ENCODE measurements at regions not wholly inside any gene's neighbourhood (a gene's known extent, or its start where the extent isn't known, plus 50 kb on each side); places are given as distances from the start of the nearest gene placed in this dataset.

DNA sequence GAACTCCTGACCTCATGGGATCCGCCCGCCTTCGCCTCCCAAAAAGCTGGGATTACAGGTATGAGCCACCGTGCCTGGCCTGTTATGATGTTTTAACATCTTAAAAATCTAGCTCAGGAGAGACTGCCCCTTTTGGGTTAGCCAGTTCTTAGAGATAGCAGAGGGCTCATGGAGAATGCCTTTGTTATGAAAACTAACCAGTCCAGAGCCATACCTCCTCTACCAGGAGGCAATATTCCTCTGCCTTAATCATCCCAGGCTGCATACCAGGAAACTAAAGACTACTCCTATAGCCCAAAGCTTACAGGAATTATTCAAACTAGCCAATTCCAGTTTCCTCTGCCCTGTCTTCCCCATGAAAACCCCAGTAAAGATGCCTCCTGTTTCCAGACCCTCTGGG lies 96.0 kb upstream of the MDM1 start:
- H3K36me3 ChIP-seq (ENCODE audit: insufficient read depth, low read length): no peaks in the 10 kb centered on the region
- H3K27me3 ChIP-seq (ENCODE audit: control insufficient read depth, insufficient read depth, low read length): no peaks in the 10 kb centered on the region
- no peak overlapping the region for H3K4me3 ChIP-seq (ENCODE audit: low read length)
- H3K9me3 ChIP-seq (replicated peaks; ENCODE audit: low read length): no peaks in the 10 kb centered on the region
- no peak overlapping the region for H3K4me2 ChIP-seq (ENCODE audit: low read length)
- H3K4me1 ChIP-seq (ENCODE audit: control insufficient read depth, insufficient read depth, low read length): peaks cover 15% of the 10 kb centered on the region
- H3K9ac ChIP-seq (ENCODE audit: low read depth, low read length): no peak overlapping the region

DNA sequence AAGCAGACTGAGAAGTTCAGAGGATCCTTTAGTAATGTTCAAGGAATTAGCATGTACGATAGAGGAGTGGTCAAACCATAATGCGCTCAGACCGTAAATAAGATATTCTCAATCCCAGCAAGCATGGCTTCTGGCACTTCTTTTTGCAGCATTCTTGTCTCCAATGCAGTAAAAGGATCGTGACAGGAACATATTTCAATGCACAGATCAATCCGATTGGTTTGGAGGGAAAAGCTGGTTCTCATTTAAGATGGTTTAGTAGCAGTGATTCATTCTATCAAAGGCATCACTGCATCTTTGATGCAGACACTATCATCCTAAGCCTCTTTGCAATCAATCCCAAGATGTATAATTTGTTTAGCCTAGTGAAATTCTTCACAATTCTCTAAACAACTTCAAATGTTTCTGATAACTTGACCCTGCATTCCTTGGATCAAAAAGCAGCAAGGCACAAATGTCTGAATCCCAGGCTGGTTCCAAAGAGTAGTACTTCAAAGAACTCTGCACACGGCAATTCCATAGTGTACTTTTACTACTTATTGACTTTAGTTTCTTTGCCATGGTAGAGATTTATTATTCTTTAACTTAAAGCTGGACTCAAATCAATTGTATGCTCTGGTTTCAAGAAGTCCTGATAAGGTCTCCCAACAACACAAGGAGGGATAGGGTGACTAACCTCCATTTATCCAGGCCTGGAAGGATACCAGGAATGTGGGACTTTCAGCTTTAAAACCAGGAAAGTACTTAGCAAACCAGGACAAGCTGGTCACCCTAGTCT lies 96.8 kb upstream of the MDM1 start:
- no peaks in the 10 kb centered on the region for H3K9me3 ChIP-seq (replicated peaks; ENCODE audit: low read length)
- no peak overlapping the region for H3K4me3 ChIP-seq (ENCODE audit: low read length)
- H3K27me3 ChIP-seq (ENCODE audit: control insufficient read depth, insufficient read depth, low read length): no peaks in the 10 kb centered on the region
- H3K4me1 ChIP-seq (ENCODE audit: control insufficient read depth, insufficient read depth, low read length): peaks cover 15% of the 10 kb centered on the region
- H3K36me3 ChIP-seq (ENCODE audit: insufficient read depth, low read length): no peaks in the 10 kb centered on the region
- no peak overlapping the region for H3K9ac ChIP-seq (ENCODE audit: low read depth, low read length)
- no peak overlapping the region for H3K4me2 ChIP-seq (ENCODE audit: low read length)

DNA sequence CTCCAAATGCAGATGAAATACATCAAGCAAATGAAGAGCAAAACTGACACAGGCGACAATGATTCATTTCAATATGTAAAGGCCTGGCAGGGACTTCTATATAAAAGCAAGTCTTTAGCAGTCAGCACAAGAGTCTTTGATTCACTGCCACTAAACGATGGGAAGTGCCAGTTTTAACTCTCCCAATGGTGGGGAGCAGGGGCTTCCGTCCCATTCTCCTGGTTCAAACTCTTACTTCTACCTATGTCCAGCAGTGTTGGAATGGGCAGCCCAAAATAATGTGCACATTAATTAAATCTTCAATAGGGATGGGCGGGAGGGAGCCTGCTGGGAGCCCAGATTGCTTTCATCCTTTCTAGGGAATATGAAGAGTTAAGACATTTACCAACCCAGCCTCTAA lies 97.5 kb upstream of the MDM1 start:
- Histone ChIP-seq H3K4me3 (ENCODE audit: low read length) (no peak overlapping the region), H3K4me2 (ENCODE audit: low read length) (no peak overlapping the region)

DNA sequence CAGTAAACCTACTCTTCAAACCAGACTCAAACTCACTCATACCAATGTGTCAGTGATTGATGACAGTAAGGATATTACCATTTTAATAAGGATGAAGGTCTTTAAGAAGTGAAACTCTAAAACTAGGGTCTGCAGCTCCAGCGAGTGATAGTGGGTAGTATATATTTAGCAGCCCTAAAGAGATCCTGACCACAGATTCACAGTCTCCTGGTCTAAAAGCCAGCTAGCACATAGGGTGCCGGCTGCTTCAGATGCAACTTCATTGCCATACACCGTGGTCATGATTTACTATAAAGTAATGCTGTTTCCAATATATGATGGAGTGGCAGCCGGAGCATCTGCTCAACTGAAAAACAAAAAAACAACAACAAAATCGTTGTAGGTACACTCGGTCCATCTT lies 99.6 kb upstream of the MDM1 start:
- Histone ChIP-seq H3K9ac (ENCODE audit: low read depth, low read length) (no peak overlapping the region), H3K4me3 (ENCODE audit: low read length) (no peak overlapping the region), H3K36me3 (ENCODE audit: insufficient read depth, low read length) (no peaks in the 10 kb centered on the region), H3K27me3 (ENCODE audit: control insufficient read depth, insufficient read depth, low read length) (no peaks in the 10 kb centered on the region), H3K9me3 (replicated peaks; ENCODE audit: low read length) (peaks cover 3% of the 10 kb centered on the region), H3K4me2 (ENCODE audit: low read length) (no peak overlapping the region), H3K4me1 (ENCODE audit: control insufficient read depth, insufficient read depth, low read length) (no peaks in the 10 kb centered on the region)

More for the DNA sequence above, 97.5 kb upstream of the MDM1 start:
- no peaks in the 10 kb centered on the region for H3K9me3 ChIP-seq (replicated peaks; ENCODE audit: low read length)
- no peak overlapping the region for H3K9ac ChIP-seq (ENCODE audit: low read depth, low read length)
- peaks cover 15% of the 10 kb centered on the region for H3K4me1 ChIP-seq (ENCODE audit: control insufficient read depth, insufficient read depth, low read length)
- no peaks in the 10 kb centered on the region for H3K36me3 ChIP-seq (ENCODE audit: insufficient read depth, low read length)
- no peaks in the 10 kb centered on the region for H3K27me3 ChIP-seq (ENCODE audit: control insufficient read depth, insufficient read depth, low read length)

DNA sequence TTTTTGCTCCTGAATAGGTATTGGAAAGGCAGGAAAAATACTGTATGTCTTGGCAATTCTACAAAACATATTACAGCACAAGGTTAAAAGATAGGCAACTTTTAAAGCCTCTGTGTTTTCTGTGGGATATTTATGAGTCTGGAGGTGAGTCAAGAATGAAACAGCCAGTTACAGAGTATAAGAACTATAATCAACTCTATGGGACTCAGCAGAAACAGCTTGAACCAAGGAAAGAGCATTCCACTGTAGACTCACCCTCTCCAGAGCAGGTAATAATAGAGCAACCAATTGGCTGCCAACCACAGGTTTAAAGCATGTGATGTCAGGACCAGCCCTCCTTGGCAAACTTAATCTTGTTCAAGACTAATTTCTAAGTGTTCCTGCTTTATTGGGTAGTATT lies 100.5 kb upstream of the MDM1 start:
- Histone ChIP-seq H3K4me1 (ENCODE audit: control insufficient read depth, insufficient read depth, low read length) (no peaks in the 10 kb centered on the region), H3K36me3 (ENCODE audit: insufficient read depth, low read length) (no peaks in the 10 kb centered on the region), H3K9me3 (replicated peaks; ENCODE audit: low read length) (peaks cover 3% of the 10 kb centered on the region), H3K9ac (ENCODE audit: low read depth, low read length) (no peak overlapping the region), H3K4me3 (ENCODE audit: low read length) (no peak overlapping the region), H3K27me3 (ENCODE audit: control insufficient read depth, insufficient read depth, low read length) (no peaks in the 10 kb centered on the region), H3K4me2 (ENCODE audit: low read length) (no peak overlapping the region)

DNA sequence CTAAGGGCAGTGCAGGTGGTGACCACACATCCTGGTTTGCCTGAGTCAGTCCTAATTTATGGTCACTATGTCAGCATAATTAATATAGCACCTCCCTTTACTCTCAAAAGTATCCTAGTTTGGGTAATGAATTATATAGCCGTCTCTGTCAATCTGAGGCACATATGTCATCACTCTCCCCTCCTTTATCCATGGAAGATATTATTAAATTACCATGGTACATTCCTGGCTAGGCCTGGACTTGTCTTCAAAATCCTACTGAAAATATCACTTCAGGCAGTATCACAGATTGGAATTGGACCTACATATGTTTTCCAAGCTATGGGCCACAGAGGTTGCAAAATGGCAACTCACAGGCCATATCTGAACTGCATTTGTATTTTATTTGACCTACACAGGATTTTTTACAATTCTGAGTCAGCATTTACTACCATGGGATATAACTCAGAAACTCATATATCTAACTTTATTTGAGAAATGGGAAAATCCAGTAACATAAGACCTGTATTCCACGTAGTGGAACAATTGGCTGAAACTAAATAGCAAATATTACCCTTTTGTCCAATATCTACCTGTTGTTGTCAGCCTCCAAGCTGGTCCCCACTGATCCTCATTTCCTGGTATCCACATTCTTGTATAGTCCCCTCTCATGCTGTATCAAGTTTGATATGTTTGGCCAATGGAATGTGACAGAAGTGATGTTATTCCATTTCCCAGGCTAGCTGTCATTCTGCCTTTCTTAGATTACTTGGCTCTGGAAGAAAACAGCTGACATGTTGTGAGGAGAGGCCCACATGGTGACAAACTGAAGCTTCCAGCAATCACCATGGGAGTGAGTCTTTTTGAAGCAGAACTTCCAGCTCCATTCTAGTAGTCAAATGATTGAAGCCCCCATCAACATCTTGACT lies 102.5 kb upstream of the MDM1 start:
- Histone ChIP-seq H3K36me3 (ENCODE audit: insufficient read depth, low read length) (no peaks in the 10 kb centered on the region), H3K4me3 (ENCODE audit: low read length) (no peak overlapping the region), H3K4me1 (ENCODE audit: control insufficient read depth, insufficient read depth, low read length) (peaks cover 6% of the 10 kb centered on the region), H3K27me3 (ENCODE audit: control insufficient read depth, insufficient read depth, low read length) (no peaks in the 10 kb centered on the region), H3K9ac (ENCODE audit: low read depth, low read length) (no peak overlapping the region), H3K9me3 (replicated peaks; ENCODE audit: low read length) (peaks cover 3% of the 10 kb centered on the region), H3K4me2 (ENCODE audit: low read length) (no peak overlapping the region)

DNA sequence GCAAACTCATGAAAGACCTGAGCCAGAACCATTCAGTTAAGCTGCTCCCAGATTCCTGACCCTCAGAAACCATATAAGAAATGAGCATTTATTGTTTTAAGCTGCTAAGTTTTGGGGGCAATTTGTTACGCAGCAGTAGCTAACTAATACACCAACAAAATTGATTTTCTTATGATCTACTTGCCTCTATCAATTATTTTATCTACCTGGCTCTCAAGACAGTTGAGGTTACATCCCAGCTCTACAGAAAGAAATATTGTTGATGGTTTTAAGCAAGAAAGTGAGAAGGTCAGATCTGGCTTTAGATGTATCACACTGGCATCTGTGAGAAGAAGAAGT lies 103.1 kb upstream of the MDM1 start:
- Histone ChIP-seq H3K9ac (ENCODE audit: low read depth, low read length) (no peak overlapping the region), H3K27me3 (ENCODE audit: control insufficient read depth, insufficient read depth, low read length) (no peaks in the 10 kb centered on the region), H3K36me3 (ENCODE audit: insufficient read depth, low read length) (no peaks in the 10 kb centered on the region), H3K4me2 (ENCODE audit: low read length) (no peak overlapping the region), H3K4me1 (ENCODE audit: control insufficient read depth, insufficient read depth, low read length) (peaks cover 12% of the 10 kb centered on the region), H3K4me3 (ENCODE audit: low read length) (no peak overlapping the region), H3K9me3 (replicated peaks; ENCODE audit: low read length) (peaks cover 3% of the 10 kb centered on the region)

DNA sequence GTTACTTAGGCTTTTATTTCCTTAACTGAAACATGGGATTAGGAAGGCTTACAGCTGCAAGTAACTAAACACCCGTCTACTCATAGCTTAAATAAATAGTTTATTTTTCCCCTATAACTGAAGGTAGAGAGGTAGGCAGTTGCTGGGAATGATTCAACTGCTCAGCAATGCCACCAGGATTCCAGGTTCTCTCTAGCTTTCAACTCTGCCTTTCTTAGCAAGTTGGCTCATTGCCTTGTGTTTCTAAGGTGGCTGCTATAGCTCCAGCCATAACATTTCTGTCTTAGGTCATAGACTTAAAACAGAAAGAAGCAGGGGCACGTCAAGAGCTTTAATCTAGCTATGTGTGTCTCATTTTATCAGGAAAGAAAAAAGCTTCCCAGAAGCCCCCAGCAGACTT lies 103.7 kb upstream of the MDM1 start:
- H3K4me3 ChIP-seq (ENCODE audit: low read length): no peak overlapping the region
- H3K9ac ChIP-seq (ENCODE audit: low read depth, low read length): no peak overlapping the region
- H3K9me3 ChIP-seq (replicated peaks; ENCODE audit: low read length): peaks cover 3% of the 10 kb centered on the region
- H3K27me3 ChIP-seq (ENCODE audit: control insufficient read depth, insufficient read depth, low read length): no peaks in the 10 kb centered on the region
- H3K36me3 ChIP-seq (ENCODE audit: insufficient read depth, low read length): no peaks in the 10 kb centered on the region
- H3K4me1 ChIP-seq (ENCODE audit: control insufficient read depth, insufficient read depth, low read length): peaks cover 14% of the 10 kb centered on the region
- H3K4me2 ChIP-seq (ENCODE audit: low read length): no peak overlapping the region

DNA sequence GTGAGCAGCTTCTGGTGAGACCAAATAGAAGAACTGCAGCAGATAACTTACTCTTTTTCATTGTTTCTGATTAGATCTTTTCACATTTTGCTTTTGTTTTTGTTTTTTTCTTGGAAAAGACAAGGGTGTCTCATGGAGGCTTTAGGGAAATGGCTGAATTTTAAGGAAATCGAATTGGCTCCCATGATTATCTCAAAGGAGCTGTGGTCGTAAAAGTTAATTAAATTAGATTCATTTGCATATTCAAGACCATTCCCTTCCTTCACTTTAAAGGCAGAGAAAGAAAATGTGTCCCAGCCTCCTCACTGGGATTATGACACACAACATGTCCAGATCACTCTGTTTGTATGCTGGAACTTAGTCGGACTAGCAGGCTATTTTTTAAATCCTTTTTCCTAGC lies 106.4 kb upstream of the MDM1 start:
- no peak overlapping the region for H3K4me2 ChIP-seq (ENCODE audit: low read length)
- no peak overlapping the region for H3K9ac ChIP-seq (ENCODE audit: low read depth, low read length)
- no peaks in the 10 kb centered on the region for H3K36me3 ChIP-seq (ENCODE audit: insufficient read depth, low read length)
- H3K27me3 ChIP-seq (ENCODE audit: control insufficient read depth, insufficient read depth, low read length): no peaks in the 10 kb centered on the region
- peaks cover 3% of the 10 kb centered on the region for H3K9me3 ChIP-seq (replicated peaks; ENCODE audit: low read length)
- peaks cover 14% of the 10 kb centered on the region for H3K4me1 ChIP-seq (ENCODE audit: control insufficient read depth, insufficient read depth, low read length)
- no peak overlapping the region for H3K4me3 ChIP-seq (ENCODE audit: low read length)

DNA sequence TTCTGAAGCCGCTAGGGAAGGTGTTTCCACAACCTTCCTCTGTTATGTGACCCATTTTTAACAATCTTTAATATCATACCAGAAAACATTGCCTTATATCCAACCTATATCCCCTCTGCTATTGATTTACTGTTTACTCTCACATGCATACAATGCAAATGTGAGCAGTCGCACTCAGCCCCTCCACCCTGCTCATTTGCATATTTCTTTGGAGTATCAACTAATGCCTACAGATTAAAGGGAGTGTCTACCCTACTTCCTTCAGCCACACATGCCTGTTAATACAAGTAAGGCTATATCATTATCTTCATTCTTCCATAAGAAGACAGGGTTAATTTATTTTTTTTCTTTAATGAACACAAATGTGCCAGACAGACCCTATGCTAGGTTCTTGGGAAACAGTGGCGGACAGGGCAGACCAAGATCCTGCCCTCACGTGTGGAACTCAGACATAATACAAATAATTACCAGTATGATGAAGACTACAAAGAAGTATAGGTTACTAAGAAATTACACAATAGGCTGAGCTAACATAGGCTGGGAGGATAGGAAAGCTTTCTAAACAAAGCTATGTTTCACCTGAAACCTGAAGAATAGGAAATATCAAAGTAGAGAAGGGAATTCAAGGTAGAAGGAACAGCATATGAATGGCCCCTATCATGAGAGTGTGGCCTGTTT lies 107.3 kb upstream of the MDM1 start:
- Histone ChIP-seq H3K9me3 (replicated peaks; ENCODE audit: low read length) (peaks cover 3% of the 10 kb centered on the region), H3K36me3 (ENCODE audit: insufficient read depth, low read length) (no peaks in the 10 kb centered on the region), H3K27me3 (ENCODE audit: control insufficient read depth, insufficient read depth, low read length) (no peaks in the 10 kb centered on the region), H3K9ac (ENCODE audit: low read depth, low read length) (no peak overlapping the region), H3K4me1 (ENCODE audit: control insufficient read depth, insufficient read depth, low read length) (peaks cover 14% of the 10 kb centered on the region), H3K4me2 (ENCODE audit: low read length) (peak overlapping the region; percentile 15), H3K4me3 (ENCODE audit: low read length) (no peak overlapping the region)

DNA sequence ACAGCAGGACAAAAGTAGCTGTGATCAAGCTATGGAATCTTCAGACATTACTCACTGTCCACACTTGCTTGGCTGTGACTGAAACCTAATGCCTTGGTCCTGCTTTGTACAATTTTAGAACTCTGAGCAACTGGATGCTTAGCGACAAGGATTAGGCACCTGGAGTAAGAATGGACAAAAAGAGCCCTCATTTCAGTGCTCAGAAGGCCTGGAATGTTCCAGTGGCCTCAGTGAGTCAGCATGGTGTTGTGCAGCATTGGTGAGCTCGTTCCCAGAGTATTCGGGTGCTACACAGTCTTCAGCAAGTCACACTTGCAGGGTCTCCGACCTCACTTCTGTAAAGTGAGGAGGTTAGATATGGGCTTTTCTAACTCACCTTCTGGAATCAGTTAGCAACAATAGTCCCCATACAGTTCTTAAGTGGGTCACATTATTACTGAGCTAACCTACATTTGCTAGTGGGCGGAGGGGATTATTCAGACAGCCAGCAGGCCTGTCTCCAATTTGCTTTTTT lies 108.0 kb upstream of the MDM1 start:
- H3K4me3 ChIP-seq (ENCODE audit: low read length): no peak overlapping the region
- H3K4me1 ChIP-seq (ENCODE audit: control insufficient read depth, insufficient read depth, low read length): peaks cover 14% of the 10 kb centered on the region
- no peaks in the 10 kb centered on the region for H3K36me3 ChIP-seq (ENCODE audit: insufficient read depth, low read length)
- H3K4me2 ChIP-seq (ENCODE audit: low read length): peak overlapping the region; percentile 15
- peaks cover 3% of the 10 kb centered on the region for H3K9me3 ChIP-seq (replicated peaks; ENCODE audit: low read length)
- no peak overlapping the region for H3K9ac ChIP-seq (ENCODE audit: low read depth, low read length)
- no peaks in the 10 kb centered on the region for H3K27me3 ChIP-seq (ENCODE audit: control insufficient read depth, insufficient read depth, low read length)

Data from skeletal muscle satellite cell (primary cell).